NB4 (cell line): ENCODE measurements at regions not wholly inside any gene's neighbourhood (a gene's known extent, or its start where the extent isn't known, plus 50 kb on each side); places are given as distances from the start of the nearest gene placed in this dataset.

Experiments
- DNase-seq: peaks from one replicate; pipeline ENCODE4 v3.0.0; 2010; ENCODE audit warnings: low read depth
- H3K4me3 ChIP-seq: one replicate; pipeline ENCODE4 v1.5.1; 2011; ENCODE audit warnings: mild to moderate bottlenecking, low read depth, low read length, moderate library complexity
- CTCF ChIP-seq: IDR thresholded peaks from one replicate; pipeline ENCODE4 v1.5.1; 2012; ENCODE audit warnings: low read depth, low read length
- MAX ChIP-seq: IDR thresholded peaks from 2 replicates; pipeline ENCODE4 v1.6.1; 2011; ENCODE audit warnings: low read depth, low read length
- MYC ChIP-seq: IDR thresholded peaks from 2 replicates; pipeline ENCODE4 v1.6.1; 2011; ENCODE audit warnings: low read depth, low read length
- POLR2A ChIP-seq: IDR thresholded peaks from 2 replicates; pipeline ENCODE4 v1.6.1; 2011; ENCODE audit warnings: mild to moderate bottlenecking; ENCODE audit not compliant: insufficient read length; ENCODE audit errors: extremely low read depth

GRCh38 chr4:188268131-188268908, 129.1 kb downstream of the TRIML1 start:
- DNase-seq = no peak
- TF ChIP-seq MAX = no peak
- no peak for TF ChIP-seq POLR2A
- TF ChIP-seq CTCF = no peak
- no peak for TF ChIP-seq MYC
- no peak overlapping the region for H3K4me3 ChIP-seq

- DNase-seq = no peak
- TF ChIP-seq MYC (no peak), POLR2A (no peak), MAX (no peak), CTCF (no peak)
- H3K4me3 ChIP-seq = no peak overlapping the region
These were observed 131.2 kb downstream of the TRIML1 start for GRCh38 chr4:188270273-188271069.

- DNase-seq = no peak
- TF ChIP-seq POLR2A = no peak
- no peak for TF ChIP-seq MAX
- TF ChIP-seq MYC = no peak
- no peak overlapping the region for H3K4me3 ChIP-seq
These were observed 136.4 kb downstream of the TRIML1 start for GRCh38 chr4:188275686-188276085.

GRCh38 chr4:188279184-188279583, 139.9 kb downstream of the TRIML1 start:
- no peak overlapping the region for H3K4me3 ChIP-seq
- DNase-seq = no peak
- no peak for TF ChIP-seq MAX
- no peak for TF ChIP-seq CTCF
- no peak for TF ChIP-seq MYC
- no peak for TF ChIP-seq POLR2A

- no peak overlapping the region for H3K4me3 ChIP-seq
- TF ChIP-seq POLR2A = no peak
- TF ChIP-seq CTCF = no peak
- TF ChIP-seq MAX = no peak
- TF ChIP-seq MYC = no peak
- DNase-seq = no peak
These were observed 143.4 kb downstream of the TRIML1 start for GRCh38 chr4:188282471-188283232.
